ENCODE measurements at regions not wholly inside any gene's neighbourhood (a gene's known extent, or its start where the extent isn't known, plus 50 kb on each side); places are given as distances from the start of the nearest gene placed in this dataset.

DNA sequence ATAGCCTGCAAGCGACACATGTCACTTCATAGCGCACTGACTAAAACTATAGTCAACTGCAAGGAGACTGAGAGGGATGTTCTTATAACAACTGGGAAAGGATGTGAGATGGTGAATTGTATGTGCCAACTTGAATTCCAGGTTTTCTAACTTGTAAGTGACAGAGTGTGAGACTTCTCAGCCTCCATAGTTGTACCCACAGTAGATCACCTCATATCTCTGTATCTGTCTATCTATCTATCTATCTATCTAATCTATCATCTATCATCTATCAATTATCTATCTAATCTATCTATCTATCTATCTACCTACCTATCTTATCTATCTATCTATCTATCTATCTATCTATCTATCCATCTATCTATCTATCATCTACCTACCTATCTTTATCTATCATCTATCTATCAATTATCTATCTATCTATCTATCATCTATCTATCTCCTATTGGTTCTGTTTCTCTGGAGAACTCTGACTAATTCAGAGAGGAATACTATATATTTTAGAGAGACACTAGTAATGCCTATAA is 162.3 kb downstream of the CTH start:
- TF ChIP-seq, protein P1, sequence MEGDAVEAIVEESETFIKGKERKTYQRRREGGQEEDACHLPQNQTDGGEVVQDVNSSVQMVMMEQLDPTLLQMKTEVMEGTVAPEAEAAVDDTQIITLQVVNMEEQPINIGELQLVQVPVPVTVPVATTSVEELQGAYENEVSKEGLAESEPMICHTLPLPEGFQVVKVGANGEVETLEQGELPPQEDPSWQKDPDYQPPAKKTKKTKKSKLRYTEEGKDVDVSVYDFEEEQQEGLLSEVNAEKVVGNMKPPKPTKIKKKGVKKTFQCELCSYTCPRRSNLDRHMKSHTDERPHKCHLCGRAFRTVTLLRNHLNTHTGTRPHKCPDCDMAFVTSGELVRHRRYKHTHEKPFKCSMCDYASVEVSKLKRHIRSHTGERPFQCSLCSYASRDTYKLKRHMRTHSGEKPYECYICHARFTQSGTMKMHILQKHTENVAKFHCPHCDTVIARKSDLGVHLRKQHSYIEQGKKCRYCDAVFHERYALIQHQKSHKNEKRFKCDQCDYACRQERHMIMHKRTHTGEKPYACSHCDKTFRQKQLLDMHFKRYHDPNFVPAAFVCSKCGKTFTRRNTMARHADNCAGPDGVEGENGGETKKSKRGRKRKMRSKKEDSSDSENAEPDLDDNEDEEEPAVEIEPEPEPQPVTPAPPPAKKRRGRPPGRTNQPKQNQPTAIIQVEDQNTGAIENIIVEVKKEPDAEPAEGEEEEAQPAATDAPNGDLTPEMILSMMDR (IDR thresholded peaks at IDR 0.05; ENCODE audit: poor library complexity), result no peak
- TF ChIP-seq EZH2 (IDR thresholded peaks at IDR 0.05; ENCODE audit: borderline replicate concordance), result no peak
